Activated T-cell treated with anti-CD3 and anti-CD28 coated beads, Interleukin-2, amount 50 U/mL, for 72 hours (primary cell): ENCODE measurements at regions not wholly inside any gene's neighbourhood (a gene's known extent, or its start where the extent isn't known, plus 50 kb on each side); places are given as distances from the start of the nearest gene placed in this dataset.

Source experiments
- ATAC-seq, 2 donors: fragments of 150-1000 bp; cut with Tn5 transposase; replicated peaks in 1 of 2; 2 replicates each; pipeline ENCODE4 v1.10.0; 2021; ENCODE audit warnings: moderate library complexity in 2 of 2, mild to moderate bottlenecking in 1 of 2
- DNase-seq, 2 donors: peaks; one replicate each; pipeline ENCODE4 v3.0.0; 2021 to 2022; ENCODE audit warnings: mixed read lengths in 1 of 2
- H3K27ac Mint-ChIP-seq: one replicate; pipeline ENCODE4 v1.8.0; 2022; ENCODE audit warnings: mild to moderate bottlenecking, moderate library complexity, mixed read lengths
- H3K27me3 Mint-ChIP-seq: one replicate; pipeline ENCODE4 v1.8.0; 2022; ENCODE audit warnings: low read depth, mixed read lengths
- H3K36me3 Mint-ChIP-seq, 2 donors: one replicate each; pipeline ENCODE4 v1.8.0; 2022; ENCODE audit warnings: mixed read lengths in 2 of 2, mild to moderate bottlenecking in 1 of 2; ENCODE audit not compliant: insufficient read depth in 2 of 2
- H3K4me1 Mint-ChIP-seq: one replicate; pipeline ENCODE4 v1.8.0; 2022; ENCODE audit warnings: low read depth, mixed read lengths
- H3K4me3 Mint-ChIP-seq, 2 donors: one replicate each; pipeline ENCODE4 v1.8.0; 2022; ENCODE audit warnings: mild to moderate bottlenecking in 2 of 2, mixed read lengths in 2 of 2, moderate library complexity in 2 of 2
- H3K9me3 Mint-ChIP-seq, 2 donors: one replicate each; pipeline ENCODE4 v1.8.0; 2022; ENCODE audit warnings: mixed read lengths in 2 of 2

DNA sequence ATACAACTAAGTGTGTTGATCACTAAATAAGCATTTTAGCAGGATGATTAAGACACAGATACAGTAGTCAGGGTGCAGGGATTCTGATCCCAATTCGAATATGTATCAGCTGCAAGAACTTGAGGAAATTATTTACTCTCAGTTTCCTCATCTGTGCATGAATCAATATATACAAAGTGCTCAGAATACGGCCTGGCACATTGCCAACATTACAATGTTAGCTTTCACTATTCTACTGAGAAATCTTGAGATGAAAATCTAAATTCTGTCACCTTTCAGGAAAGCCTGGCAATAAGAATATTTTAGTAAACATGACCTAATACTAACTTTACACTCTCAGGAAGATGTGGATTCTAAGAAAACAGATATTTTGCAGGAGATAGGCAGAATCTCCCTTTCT lies 1001.6 kb upstream of the IGFBP7 start:
- H3K27me3 Mint-ChIP-seq = no peaks in the 10 kb centered on the region
- DNase-seq (no peak), ATAC-seq (no peak)
- H3K27ac Mint-ChIP-seq = no peak overlapping the region
- no peak overlapping the region for H3K4me3 Mint-ChIP-seq
- H3K36me3 Mint-ChIP-seq = no peaks in the 10 kb centered on the region
- H3K4me1 Mint-ChIP-seq = no peaks in the 10 kb centered on the region
- H3K9me3 Mint-ChIP-seq = peaks cover 7% of the 10 kb centered on the region in 2 donors

- ATAC-seq = no peak
- no peaks in the 10 kb centered on the region for H3K4me1 Mint-ChIP-seq
- H3K27ac Mint-ChIP-seq = no peak overlapping the region
- no peaks in the 10 kb centered on the region for H3K27me3 Mint-ChIP-seq
- H3K4me3 Mint-ChIP-seq = no peak overlapping the region
- peaks cover 1% of the 10 kb centered on the region in 2 donors for H3K9me3 Mint-ChIP-seq
- DNase-seq = no peak
- no peaks in the 10 kb centered on the region for H3K36me3 Mint-ChIP-seq
These were observed 983.2 kb upstream of the IGFBP7 start for GRCh38 chr4:58093352-58093751.

- DNase-seq (no peak), ATAC-seq (no peak)
- Mint-ChIP-seq H3K36me3 (no peaks in the 10 kb centered on the region), H3K27ac (no peak overlapping the region), H3K4me3 (no peak overlapping the region), H3K9me3 (peaks cover 0 to 2% of the 10 kb centered on the region in 2 donors), H3K4me1 (no peaks in the 10 kb centered on the region), H3K27me3 (no peaks in the 10 kb centered on the region)
These were observed 980.4 kb upstream of the IGFBP7 start for GRCh38 chr4:58090539-58090938.

DNA sequence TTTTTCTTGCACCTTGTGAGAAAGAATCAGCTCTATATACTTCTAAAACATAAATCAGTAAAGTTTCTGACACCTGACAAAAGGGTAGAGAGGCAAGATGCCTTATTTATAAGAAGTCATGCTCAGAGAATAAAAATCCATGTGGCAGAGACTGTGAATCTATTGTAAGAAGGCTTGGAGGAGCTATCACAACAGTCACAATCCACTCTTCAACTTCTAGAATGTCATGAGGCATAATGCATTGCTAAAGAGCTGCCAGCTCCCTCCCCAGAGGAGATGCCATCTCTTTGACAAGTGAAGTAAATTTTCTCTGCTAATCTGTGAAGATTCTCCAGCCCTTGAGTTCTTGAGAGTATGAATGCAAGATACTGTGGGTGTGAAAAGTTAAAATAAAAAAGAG lies 971.2 kb upstream of the IGFBP7 start:
- Mint-ChIP-seq H3K4me3 (no peak overlapping the region), H3K9me3 (peaks cover 7 to 16% of the 10 kb centered on the region in 2 donors), H3K27me3 (no peaks in the 10 kb centered on the region), H3K36me3 (no peaks in the 10 kb centered on the region), H3K4me1 (no peaks in the 10 kb centered on the region), H3K27ac (no peak overlapping the region)
- no peak for ATAC-seq
- DNase-seq = no peak

DNA sequence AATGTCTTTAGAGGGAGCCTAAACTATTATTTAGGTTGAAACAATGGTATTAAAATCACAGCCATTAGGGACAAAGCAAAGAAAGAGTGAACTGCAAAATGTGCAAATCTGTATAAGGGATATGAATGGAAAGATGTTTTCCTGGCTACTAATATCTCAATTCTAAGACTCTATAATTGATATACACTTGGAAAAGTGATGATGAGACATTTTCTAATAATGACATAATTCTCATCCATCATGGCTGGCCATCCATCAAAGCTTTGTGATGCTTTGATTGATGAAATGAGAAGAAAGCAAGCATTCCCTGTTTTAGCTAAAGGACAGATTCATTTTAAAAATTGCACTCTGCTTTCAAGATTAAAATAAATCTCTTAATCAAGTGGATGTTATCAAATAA lies 965.5 kb upstream of the IGFBP7 start:
- no peaks in the 10 kb centered on the region for H3K4me1 Mint-ChIP-seq
- no peak overlapping the region for H3K27ac Mint-ChIP-seq
- DNase-seq = no peak
- H3K9me3 Mint-ChIP-seq = peaks cover 9 to 12% of the 10 kb centered on the region in 2 donors
- no peaks in the 10 kb centered on the region for H3K27me3 Mint-ChIP-seq
- H3K36me3 Mint-ChIP-seq = no peaks in the 10 kb centered on the region
- ATAC-seq = no peak
- H3K4me3 Mint-ChIP-seq = no peak overlapping the region

DNA sequence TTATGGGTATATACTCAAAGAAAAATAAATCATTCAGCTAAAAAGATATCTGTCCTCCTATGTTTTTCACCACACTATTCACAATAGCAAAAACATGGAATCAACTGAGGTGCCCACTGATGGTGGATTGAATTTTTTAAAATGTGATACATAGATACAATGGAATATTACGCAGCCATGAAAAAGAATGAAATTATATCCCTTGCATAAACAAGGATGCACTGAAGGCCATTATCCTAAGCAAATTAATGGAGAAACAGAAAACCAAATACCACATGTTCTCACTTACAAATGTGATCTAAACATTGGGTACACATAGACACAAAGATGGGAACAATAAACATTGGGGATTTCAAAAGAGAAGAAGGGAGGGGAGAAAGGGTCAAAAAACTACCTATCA lies 964.2 kb upstream of the IGFBP7 start:
- H3K27me3 Mint-ChIP-seq = no peaks in the 10 kb centered on the region
- H3K9me3 Mint-ChIP-seq = peaks cover 8 to 10% of the 10 kb centered on the region in 2 donors
- no peak for ATAC-seq
- H3K36me3 Mint-ChIP-seq = no peaks in the 10 kb centered on the region
- DNase-seq = no peak
- H3K27ac Mint-ChIP-seq = no peak overlapping the region
- H3K4me1 Mint-ChIP-seq = no peaks in the 10 kb centered on the region
- no peak overlapping the region for H3K4me3 Mint-ChIP-seq

DNA sequence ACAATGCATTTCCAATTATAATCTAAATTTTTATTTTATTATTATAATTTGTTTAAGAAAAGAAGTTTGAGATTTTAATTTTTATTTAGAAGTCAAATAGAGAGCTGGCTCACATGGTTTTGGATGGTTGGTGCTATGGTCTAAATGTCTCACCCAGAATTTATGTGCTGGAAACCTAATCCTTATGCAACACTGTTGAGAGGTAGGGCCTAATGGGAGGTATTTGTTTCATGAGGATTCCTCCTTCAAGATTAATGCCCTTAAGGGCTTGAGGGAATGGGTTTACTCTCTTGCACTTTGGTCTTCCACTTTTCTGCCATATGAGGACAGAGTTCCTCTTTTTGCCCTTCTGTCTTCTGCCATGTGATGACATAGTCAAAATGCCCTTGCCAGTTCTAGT lies 960.5 kb upstream of the IGFBP7 start:
- Mint-ChIP-seq H3K36me3 (no peaks in the 10 kb centered on the region), H3K4me1 (no peaks in the 10 kb centered on the region), H3K27me3 (no peaks in the 10 kb centered on the region), H3K4me3 (no peak overlapping the region), H3K9me3 (peaks cover 8 to 10% of the 10 kb centered on the region in 2 donors), H3K27ac (no peak overlapping the region)
- DNase-seq (no peak), ATAC-seq (no peak)

DNA sequence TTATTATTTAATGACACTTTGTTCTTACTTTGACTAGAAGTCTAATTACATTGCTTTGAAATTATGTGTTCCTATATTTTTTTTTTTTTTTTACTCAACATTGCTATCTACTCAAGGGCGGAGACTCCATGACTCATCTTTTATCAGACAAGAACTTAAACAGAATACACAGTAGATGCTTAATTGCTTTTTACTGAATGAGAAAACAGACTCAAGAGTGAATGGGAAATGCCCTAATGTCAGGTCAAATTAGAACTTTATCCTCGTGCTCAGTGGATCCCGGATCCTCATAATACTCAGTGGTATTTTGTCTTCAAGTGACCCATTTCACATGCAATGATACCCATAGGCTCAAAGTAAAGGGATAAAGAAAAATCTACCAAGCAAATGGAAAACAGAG lies 954.5 kb upstream of the IGFBP7 start:
- DNase-seq = no peak
- Mint-ChIP-seq H3K27ac (no peak overlapping the region), H3K4me3 (no peak overlapping the region), H3K27me3 (no peaks in the 10 kb centered on the region), H3K4me1 (no peaks in the 10 kb centered on the region), H3K9me3 (peaks cover 11 to 12% of the 10 kb centered on the region in 2 donors), H3K36me3 (no peaks in the 10 kb centered on the region)
- no peak for ATAC-seq

DNA sequence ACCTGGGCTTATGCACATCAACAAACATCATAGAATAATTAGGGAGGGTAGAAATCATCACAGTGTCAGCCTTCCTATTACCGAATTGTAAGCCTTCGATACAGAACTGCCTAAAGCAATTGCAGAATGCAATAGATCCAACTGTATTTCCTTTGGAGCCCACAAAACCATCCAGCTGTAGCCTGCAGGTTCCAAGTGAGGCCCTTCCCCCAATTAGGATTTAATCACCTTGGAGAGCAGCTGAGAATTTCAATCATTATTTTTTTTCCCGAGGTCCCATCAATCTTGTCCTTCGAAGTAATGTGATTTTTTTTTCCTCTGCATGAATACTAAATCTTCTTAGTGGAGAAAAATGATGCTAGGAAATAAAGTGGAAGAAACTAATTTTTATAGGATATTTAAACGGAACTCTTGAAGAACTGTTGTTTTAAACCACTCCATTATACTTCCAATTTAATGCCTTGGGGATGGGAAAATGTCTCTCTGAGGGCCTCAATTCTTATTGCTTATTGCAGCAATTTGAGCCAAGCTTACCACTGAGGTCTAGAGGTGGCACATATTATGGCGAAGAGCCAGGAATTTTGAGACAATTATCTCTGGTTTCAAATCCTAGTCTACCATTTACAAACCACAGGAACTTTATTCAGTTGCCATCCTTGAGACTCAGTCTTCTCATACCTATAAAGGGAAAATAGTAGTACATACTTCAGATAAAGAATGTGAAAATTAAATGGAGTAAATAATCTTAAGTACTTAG lies 953.4 kb upstream of the IGFBP7 start:
- Mint-ChIP-seq H3K27ac (no peak overlapping the region), H3K27me3 (no peaks in the 10 kb centered on the region), H3K4me1 (no peaks in the 10 kb centered on the region), H3K9me3 (peaks cover 12 to 16% of the 10 kb centered on the region in 2 donors), H3K36me3 (no peaks in the 10 kb centered on the region), H3K4me3 (no peak overlapping the region)
- DNase-seq = no peak
- ATAC-seq = no peak

GRCh38 chr4:58061967-58062366 lies 951.8 kb upstream of the IGFBP7 start:
- no peak for ATAC-seq
- DNase-seq = no peak
- Mint-ChIP-seq H3K9me3 (peaks cover 12 to 14% of the 10 kb centered on the region in 2 donors), H3K27me3 (no peaks in the 10 kb centered on the region), H3K4me3 (no peak overlapping the region), H3K36me3 (no peaks in the 10 kb centered on the region), H3K4me1 (no peaks in the 10 kb centered on the region), H3K27ac (no peak overlapping the region)

- Mint-ChIP-seq H3K4me3 (no peak overlapping the region), H3K9me3 (peaks cover 7% of the 10 kb centered on the region in 2 donors), H3K4me1 (no peaks in the 10 kb centered on the region), H3K27me3 (no peaks in the 10 kb centered on the region), H3K27ac (no peak overlapping the region), H3K36me3 (peaks cover 0 to 2% of the 10 kb centered on the region in 2 donors)
- ATAC-seq (no peak), DNase-seq (no peak)
These were observed 940.3 kb upstream of the IGFBP7 start for GRCh38 chr4:58050439-58050838.

- Mint-ChIP-seq H3K27ac (no peak overlapping the region), H3K27me3 (no peaks in the 10 kb centered on the region), H3K9me3 (peaks cover 7 to 9% of the 10 kb centered on the region in 2 donors), H3K4me1 (no peaks in the 10 kb centered on the region), H3K36me3 (peaks cover 0 to 2% of the 10 kb centered on the region in 2 donors), H3K4me3 (no peak overlapping the region)
- ATAC-seq = no peak
- no peak for DNase-seq
These were observed 938.3 kb upstream of the IGFBP7 start for GRCh38 chr4:58048491-58048890.

- no peaks in the 10 kb centered on the region for H3K27me3 Mint-ChIP-seq
- DNase-seq = no peak
- H3K4me1 Mint-ChIP-seq = no peaks in the 10 kb centered on the region
- H3K27ac Mint-ChIP-seq = no peak overlapping the region
- peaks cover 0 to 2% of the 10 kb centered on the region in 2 donors for H3K36me3 Mint-ChIP-seq
- H3K9me3 Mint-ChIP-seq = peaks cover 10 to 19% of the 10 kb centered on the region in 2 donors
- no peak overlapping the region for H3K4me3 Mint-ChIP-seq
- ATAC-seq = no peak
These were observed 932.0 kb upstream of the IGFBP7 start for GRCh38 chr4:58042176-58042575.

GRCh38 chr4:57993944-57994343 lies 883.8 kb upstream of the IGFBP7 start:
- Mint-ChIP-seq H3K27ac (no peak overlapping the region), H3K27me3 (no peaks in the 10 kb centered on the region), H3K4me3 (no peak overlapping the region), H3K36me3 (no peaks in the 10 kb centered on the region), H3K4me1 (no peaks in the 10 kb centered on the region), H3K9me3 (peaks cover 3 to 4% of the 10 kb centered on the region in 2 donors)
- DNase-seq = no peak
- no peak for ATAC-seq
